HCT116 (cell line): ENCODE measurements at regions not wholly inside any gene's neighbourhood (a gene's known extent, or its start where the extent isn't known, plus 50 kb on each side); places are given as distances from the start of the nearest gene placed in this dataset.

Experiments used
- ATAC-seq: fragments of 200-7000 bp; cut with Tn5 transposase; 2 replicates; pipeline ENCODE4 v1.9.1; 2020; ENCODE audit warnings: mild to moderate bottlenecking, moderate library complexity
- BruUV-seq: library from RNA; stranded (reverse); fragments of 400-500 nt; replicated peaks from 2 replicates; lab custom pipeline; 2021; lab: Mats Ljungman, UMichigan
- CTCF ChIA-PET: fragments of 300-600 bp; sonication (Branson Sonifier 250); formaldehyde crosslinking; loops from one replicate; lab custom pipeline; 2021; ENCODE audit warnings: antibody characterized with exemption; lab: Charles Lee
- POLR2A ChIA-PET: fragments of 300-600, 350-600 bp; sonication (Branson Sonifier 250); formaldehyde crosslinking; loops from one replicate; lab custom pipeline; 2021; ENCODE audit warnings: antibody characterized with exemption; lab: Charles Lee
- RAD21 ChIA-PET, 2 experiments: fragments of 300-600 bp; sonication (Branson Sonifier 250); formaldehyde crosslinking; loops; one replicate each; lab custom pipeline; 2023; ENCODE audit warnings: low total read pairs in 2 of 2; ENCODE audit not compliant: uncharacterized antibody in 2 of 2, unreplicated experiment in 2 of 2, low non-redundant PET in 1 of 2; lab: Charles Lee
- DNase-seq: peaks from one replicate; pipeline ENCODE4 v3.0.0-alpha.2; 2010; ENCODE audit warnings: low read depth, low spot score
- H2AFZ ChIP-seq: fragments of 200-600 bp; shearing (Covaris generic), sonication (generic); 2 replicates; pipeline ENCODE4 v1.6.1; 2017; ENCODE audit warnings: low read depth, mixed run types, mixed read lengths, antibody characterized with exemption, low read length; ENCODE audit not compliant: poor library complexity, severe bottlenecking
- H3K27ac ChIP-seq: 2 replicates; pipeline ENCODE4 v1.5.1; 2012; ENCODE audit warnings: low read depth, low read length
- H3K27me3 ChIP-seq: fragments of 200-600 bp; sonication (generic); 2 replicates; pipeline ENCODE4 v1.6.1; 2016; ENCODE audit warnings: mixed run types, low read length, mixed read lengths; ENCODE audit not compliant: insufficient read depth
- H3K36me3 ChIP-seq, 2 experiments: fragments of 200-500 bp in 1 of 2; fragments of 200-600 bp in 1 of 2; sonication (Bioruptor generic) in 1 of 2; sonication (generic) in 1 of 2; 2 replicates each; pipeline versions ENCODE4 v1.5.1 to v1.6.1; 2014 to 2016; ENCODE audit warnings: low read length in 2 of 2, inconsistent platforms in 1 of 2, mixed read lengths in 1 of 2, mixed run types in 1 of 2; ENCODE audit not compliant: insufficient read depth in 2 of 2, control insufficient read depth in 1 of 2
- H3K4me1 ChIP-seq, 2 experiments: fragments of 200-600 bp in 1 of 2; sonication (generic) in 1 of 2; 2 replicates each; pipeline versions ENCODE4 v1.5.1 to v1.6.1; 2012 to 2017; ENCODE audit warnings: low read length in 2 of 2, inconsistent platforms in 1 of 2, mild to moderate bottlenecking in 1 of 2, mixed read lengths in 1 of 2, mixed run types in 1 of 2, moderate library complexity in 1 of 2; ENCODE audit not compliant: insufficient read depth in 2 of 2, control insufficient read depth in 1 of 2
- H3K4me2 ChIP-seq: fragments of 200-600 bp; sonication (generic); 2 replicates; pipeline ENCODE4 v1.6.1; 2017; ENCODE audit warnings: mixed run types, low read length, mixed read lengths
- H3K4me3 ChIP-seq, 2 experiments: fragments of 200-600 bp in 1 of 2; sonication (generic) in 1 of 2; replicated peaks in 1 of 2; 2 replicates each; pipeline ENCODE4 v1.5.1; 2011 to 2016; ENCODE audit warnings: low read length in 2 of 2, control low read depth in 1 of 2, low read depth in 1 of 2, mild to moderate bottlenecking in 1 of 2, mixed read lengths in 1 of 2, mixed run types in 1 of 2
- H3K79me2 ChIP-seq: fragments of 200-600 bp; sonication (generic); 2 replicates; pipeline ENCODE4 v1.6.1; 2017; ENCODE audit warnings: mild to moderate bottlenecking, mixed run types, low read length, moderate library complexity, mixed read lengths; ENCODE audit not compliant: insufficient read depth
- H3K9ac ChIP-seq: fragments of 200-600 bp; sonication (generic); 2 replicates; pipeline ENCODE4 v1.6.1; 2016; ENCODE audit warnings: low read length, mixed read lengths
- H3K9me2 ChIP-seq: fragments of 200-600 bp; sonication (generic), shearing (Covaris generic); 2 replicates; pipeline ENCODE4 v1.6.1; 2017; ENCODE audit warnings: mixed run types, mild to moderate bottlenecking, moderate library complexity; ENCODE audit not compliant: insufficient read depth
- H3K9me3 ChIP-seq, 2 experiments: fragments of 200-500 bp in 1 of 2; fragments of 200-600 bp in 1 of 2; sonication (Bioruptor generic) in 1 of 2; sonication (generic) in 1 of 2; 2 replicates each; pipeline ENCODE4 v1.6.1; 2014 to 2017; ENCODE audit warnings: low read length in 2 of 2, mixed read lengths in 2 of 2, inconsistent platforms in 1 of 2, low read depth in 1 of 2, mild to moderate bottlenecking in 1 of 2, mixed run types in 1 of 2, moderate library complexity in 1 of 2; ENCODE audit not compliant: control insufficient read depth in 1 of 2, insufficient read depth in 1 of 2
- H4K20me1 ChIP-seq: fragments of 200-600 bp; sonication (generic), shearing (Covaris generic); 2 replicates; pipeline ENCODE4 v1.6.1; 2017; ENCODE audit warnings: mixed run types, mild to moderate bottlenecking, moderate library complexity; ENCODE audit not compliant: insufficient read depth
- CBX3 ChIP-seq: IDR thresholded peaks from 2 replicates; pipeline ENCODE4 v1.6.1; 2012; ENCODE audit warnings: low read depth
- CEBPB ChIP-seq: IDR thresholded peaks from 2 replicates; pipeline ENCODE4 v1.6.1; 2012; ENCODE audit warnings: low read depth
- EZH2 ChIP-seq: fragments of 200-600 bp; sonication (generic); IDR thresholded peaks from 2 replicates; pipeline ENCODE4 v1.6.1; 2017; ENCODE audit warnings: antibody characterized with exemption, mixed run types
- FOSL1 ChIP-seq: IDR thresholded peaks from 2 replicates; pipeline ENCODE4 v1.6.1; 2012; ENCODE audit warnings: low read depth
- JUND ChIP-seq: IDR thresholded peaks from 2 replicates; pipeline ENCODE4 v1.6.1; 2012
- POLR2A ChIP-seq: IDR thresholded peaks from 2 replicates; pipeline ENCODE4 v1.7.0; 2011; ENCODE audit warnings: borderline replicate concordance; ENCODE audit not compliant: insufficient read depth, insufficient read length; ENCODE audit errors: extremely low read depth
- POLR2AphosphoS5 ChIP-seq: IDR thresholded peaks from 2 replicates; pipeline ENCODE4 v1.6.1; 2011; ENCODE audit warnings: mild to moderate bottlenecking, low read depth, low read length, moderate library complexity
- RAD21 ChIP-seq: IDR thresholded peaks from 2 replicates; pipeline ENCODE4 v1.6.1; 2012; ENCODE audit warnings: low read depth, mild to moderate bottlenecking
- SIN3A ChIP-seq: IDR thresholded peaks from 2 replicates; pipeline ENCODE4 v1.6.1; 2012; ENCODE audit warnings: low read depth
- SP1 ChIP-seq: IDR thresholded peaks from 2 replicates; pipeline ENCODE4 v1.6.1; 2012; ENCODE audit warnings: low read depth
- SRF ChIP-seq: IDR thresholded peaks from 2 replicates; pipeline ENCODE4 v1.6.1; 2012; ENCODE audit warnings: low read depth
- TCF7L2 ChIP-seq: IDR thresholded peaks from 2 replicates; pipeline ENCODE4 v1.7.0; 2011; ENCODE audit warnings: borderline replicate concordance, inconsistent platforms; ENCODE audit not compliant: insufficient read depth, insufficient read length; ENCODE audit errors: extremely low read depth
- YY1 ChIP-seq: IDR thresholded peaks from 2 replicates; pipeline ENCODE4 v1.6.1; 2011; ENCODE audit warnings: low read length, low read depth, moderate library complexity, mild to moderate bottlenecking; ENCODE audit not compliant: insufficient replicate concordance; ENCODE audit errors: extremely low read depth
- ZBTB33 ChIP-seq: IDR thresholded peaks from 2 replicates; pipeline ENCODE4 v1.6.1; 2011; ENCODE audit warnings: mild to moderate bottlenecking, low read length, moderate library complexity; ENCODE audit not compliant: insufficient replicate concordance; ENCODE audit errors: extremely low read depth
- ZFX ChIP-seq: fragments of 450-650 bp; IDR thresholded peaks from 2 replicates; pipeline ENCODE4 v1.6.1; 2017
- ZNF274 ChIP-seq: fragments of 200-500 bp; sonication (Bioruptor generic); IDR thresholded peaks from 2 replicates; pipeline ENCODE4 v1.6.1; 2014; ENCODE audit warnings: mild to moderate bottlenecking, low read depth, low read length, inconsistent platforms
- intact Hi-C: fragments of 100-400 bp; cut with micrococcal nuclease; formaldehyde crosslinking; loops from 2 replicates; pipeline ENCODE4 v1.10.0; 2022
- TF ChIP-seq, protein P1 (sequence below): IDR thresholded peaks from 2 replicates; pipeline ENCODE4 v1.6.1; 2012; ENCODE audit warnings: low read depth
- TF ChIP-seq, protein P2 (sequence below): IDR thresholded peaks from 2 replicates; pipeline ENCODE4 v1.6.1; 2012

GRCh38 chrY:12479382-12479781 is 221.6 kb upstream of the USP9Y start:
- Histone ChIP-seq H3K4me2 (no peak overlapping the region), H3K4me3 (no peak overlapping the region), H3K9ac (no peak overlapping the region), H3K27ac (no peak overlapping the region), H3K36me3 (no peaks in the 10 kb centered on the region), H2AFZ (no peak overlapping the region), H3K9me2 (no peaks in the 10 kb centered on the region), H3K4me1 (no peaks in the 10 kb centered on the region), H4K20me1 (no peaks in the 10 kb centered on the region), H3K79me2 (no peaks in the 10 kb centered on the region), H3K9me3 (no peaks in the 10 kb centered on the region), H3K27me3 (no peaks in the 10 kb centered on the region)
- BruUV-seq: no TSS peak
- no peak for ATAC-seq
- DNase-seq: no peak
- intact Hi-C loops: no loop called here
- RAD21 ChIA-PET: no interaction called here
- CTCF ChIA-PET: no interaction called here
- no peak for TF ChIP-seq YY1
- no peak for TF ChIP-seq ZNF274
- no peak for TF ChIP-seq EZH2
- no peak for TF ChIP-seq JUND
- no peak for TF ChIP-seq ZFX
- no peak for TF ChIP-seq SP1
- TF ChIP-seq, protein P1, sequence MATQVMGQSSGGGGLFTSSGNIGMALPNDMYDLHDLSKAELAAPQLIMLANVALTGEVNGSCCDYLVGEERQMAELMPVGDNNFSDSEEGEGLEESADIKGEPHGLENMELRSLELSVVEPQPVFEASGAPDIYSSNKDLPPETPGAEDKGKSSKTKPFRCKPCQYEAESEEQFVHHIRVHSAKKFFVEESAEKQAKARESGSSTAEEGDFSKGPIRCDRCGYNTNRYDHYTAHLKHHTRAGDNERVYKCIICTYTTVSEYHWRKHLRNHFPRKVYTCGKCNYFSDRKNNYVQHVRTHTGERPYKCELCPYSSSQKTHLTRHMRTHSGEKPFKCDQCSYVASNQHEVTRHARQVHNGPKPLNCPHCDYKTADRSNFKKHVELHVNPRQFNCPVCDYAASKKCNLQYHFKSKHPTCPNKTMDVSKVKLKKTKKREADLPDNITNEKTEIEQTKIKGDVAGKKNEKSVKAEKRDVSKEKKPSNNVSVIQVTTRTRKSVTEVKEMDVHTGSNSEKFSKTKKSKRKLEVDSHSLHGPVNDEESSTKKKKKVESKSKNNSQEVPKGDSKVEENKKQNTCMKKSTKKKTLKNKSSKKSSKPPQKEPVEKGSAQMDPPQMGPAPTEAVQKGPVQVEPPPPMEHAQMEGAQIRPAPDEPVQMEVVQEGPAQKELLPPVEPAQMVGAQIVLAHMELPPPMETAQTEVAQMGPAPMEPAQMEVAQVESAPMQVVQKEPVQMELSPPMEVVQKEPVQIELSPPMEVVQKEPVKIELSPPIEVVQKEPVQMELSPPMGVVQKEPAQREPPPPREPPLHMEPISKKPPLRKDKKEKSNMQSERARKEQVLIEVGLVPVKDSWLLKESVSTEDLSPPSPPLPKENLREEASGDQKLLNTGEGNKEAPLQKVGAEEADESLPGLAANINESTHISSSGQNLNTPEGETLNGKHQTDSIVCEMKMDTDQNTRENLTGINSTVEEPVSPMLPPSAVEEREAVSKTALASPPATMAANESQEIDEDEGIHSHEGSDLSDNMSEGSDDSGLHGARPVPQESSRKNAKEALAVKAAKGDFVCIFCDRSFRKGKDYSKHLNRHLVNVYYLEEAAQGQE: no peak
- no peak for TF ChIP-seq FOSL1
- TF ChIP-seq SIN3A: no peak
- TF ChIP-seq ZBTB33: no peak
- TF ChIP-seq TCF7L2: no peak
- no peak for TF ChIP-seq POLR2A
- TF ChIP-seq RAD21: no peak
- no peak for TF ChIP-seq CEBPB
- TF ChIP-seq SRF: no peak
- no peak for TF ChIP-seq CBX3
- TF ChIP-seq POLR2AphosphoS5: no peak
- TF ChIP-seq, protein P2, sequence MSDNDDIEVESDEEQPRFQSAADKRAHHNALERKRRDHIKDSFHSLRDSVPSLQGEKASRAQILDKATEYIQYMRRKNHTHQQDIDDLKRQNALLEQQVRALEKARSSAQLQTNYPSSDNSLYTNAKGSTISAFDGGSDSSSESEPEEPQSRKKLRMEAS: no peak
- POLR2A ChIA-PET: no interaction called here
